ENCODE measurements at regions not wholly inside any gene's neighbourhood (a gene's known extent, or its start where the extent isn't known, plus 50 kb on each side); places are given as distances from the start of the nearest gene placed in this dataset.

GRCh38 chr11:98616098-98616655 lies 404.6 kb upstream of the CNTN5 start:
- no peak overlapping the region for H3K27ac ChIP-seq
- POLR2A ChIA-PET: no interaction called here
- no peak for FAIRE-seq
- no peak for TF ChIP-seq RFX5 (IDR thresholded peaks at IDR 0.05)
- no peak for TF ChIP-seq EHMT2 (IDR thresholded peaks at IDR 0.05; ENCODE audit: low read depth)
- no peak for ATAC-seq
- no peak for DNase-seq (ENCODE audit: low read depth in 1 of 2, low spot score in 1 of 2)
- H3K4me2 ChIP-seq: no peak overlapping the region
- H3K9me3 ChIP-seq: no peaks in the 10 kb centered on the region
- H3K4me3 ChIP-seq: no peak overlapping the region
- no peaks in the 10 kb centered on the region for H3K4me1 ChIP-seq
- CTCF ChIA-PET: no interaction called here

GRCh38 chr11:98621767-98622166 lies 399.0 kb upstream of the CNTN5 start:
- ATAC-seq: no peak
- CTCF ChIA-PET: no interaction called here

GRCh38 chr11:98625526-98625925 lies 395.2 kb upstream of the CNTN5 start:
- Histone ChIP-seq H3K4me2 (no peak overlapping the region), H3K4me3 (no peak overlapping the region), H3K4me1 (no peaks in the 10 kb centered on the region), H3K27ac (no peak overlapping the region), H3K9me3 (no peaks in the 10 kb centered on the region)
- 10% methylated on average over 2 of the region's 2 CpGs for WGBS (ENCODE audit: missing lambda C conversion rate)
- DNase-seq (ENCODE audit: low read depth in 1 of 2, low spot score in 1 of 2) (no peak), ATAC-seq (no peak), FAIRE-seq (no peak)
- CTCF ChIA-PET: no interaction called here
- POLR2A ChIA-PET: no interaction called here
- no peak for TF ChIP-seq POLR2AphosphoS2 (conservative IDR thresholded peaks at IDR 0.05; ENCODE audit: low read length)
- TF ChIP-seq JUNB (IDR thresholded peaks at IDR 0.05): no peak
- TF ChIP-seq SREBF2 (IDR thresholded peaks at IDR 0.05): no peak
- TF ChIP-seq RARB (CRISPR knock-in tag; IDR thresholded peaks at IDR 0.05): no peak
- TF ChIP-seq RAD21 (conservative IDR thresholded peaks at IDR 0.05 in 1 of 2, IDR thresholded peaks at IDR 0.05 in 1 of 2): no peak
- TF ChIP-seq EHF (CRISPR knock-in tag; IDR thresholded peaks at IDR 0.05): no peak
- TF ChIP-seq ZC3H11A (IDR thresholded peaks at IDR 0.05): no peak
- TF ChIP-seq FOSB (CRISPR knock-in tag; IDR thresholded peaks at IDR 0.05): no peak
- TF ChIP-seq EP300 (IDR thresholded peaks at IDR 0.05): no peak
- no peak for TF ChIP-seq E2F6 (IDR thresholded peaks at IDR 0.05; ENCODE audit: borderline replicate concordance, low read depth)
- no peak for TF ChIP-seq HOXB5 (CRISPR knock-in tag; IDR thresholded peaks at IDR 0.05)
- no peak for TF ChIP-seq MAFK (IDR thresholded peaks at IDR 0.05; ENCODE audit: partially characterized antibody)
- no peak for TF ChIP-seq PHF8 (IDR thresholded peaks at IDR 0.05; ENCODE audit: borderline replicate concordance, low read depth)
- TF ChIP-seq KDM5A (IDR thresholded peaks at IDR 0.05): no peak
- no peak for TF ChIP-seq POLR2A (IDR thresholded peaks at IDR 0.05; ENCODE audit: low read length)

More at GRCh38 chr11:98621767-98622166, 399.0 kb upstream of the CNTN5 start:
- DNase-seq (ENCODE audit: low read depth in 1 of 2, low spot score in 1 of 2) (no peak), FAIRE-seq (no peak)
- POLR2A ChIA-PET: no interaction called here
- H3K4me3 ChIP-seq: no peak overlapping the region
- no peak overlapping the region for H3K27ac ChIP-seq
- no peaks in the 10 kb centered on the region for H3K4me1 ChIP-seq
- H3K9me3 ChIP-seq: no peaks in the 10 kb centered on the region
- no peak for TF ChIP-seq NFE2L2 (conservative IDR thresholded peaks at IDR 0.05; ENCODE audit: low read length)
- TF ChIP-seq TFCP2L1 (CRISPR knock-in tag; IDR thresholded peaks at IDR 0.05): no peak
- no peak for TF ChIP-seq MAFK (IDR thresholded peaks at IDR 0.05; ENCODE audit: partially characterized antibody)
- TF ChIP-seq PBX3 (IDR thresholded peaks at IDR 0.05): no peak
- TF ChIP-seq RARB (CRISPR knock-in tag; IDR thresholded peaks at IDR 0.05): no peak
- no peak for TF ChIP-seq EP300 (IDR thresholded peaks at IDR 0.05)
- no peak for TF ChIP-seq HES2 (IDR thresholded peaks at IDR 0.05)
- no peak for TF ChIP-seq CTCF (IDR thresholded peaks at IDR 0.05)
- TF ChIP-seq GATA3 (IDR thresholded peaks at IDR 0.05; ENCODE audit: borderline replicate concordance): no peak
- no peak for TF ChIP-seq RNF2 (IDR thresholded peaks at IDR 0.05; ENCODE audit: borderline replicate concordance, low read depth)
- TF ChIP-seq HOXB5 (CRISPR knock-in tag; IDR thresholded peaks at IDR 0.05): no peak
- no peak for TF ChIP-seq RAD21 (conservative IDR thresholded peaks at IDR 0.05 in 1 of 2, IDR thresholded peaks at IDR 0.05 in 1 of 2)
- no peak for TF ChIP-seq HMGXB4 (CRISPR knock-in tag; IDR thresholded peaks at IDR 0.05; ENCODE audit: borderline replicate concordance)
- H3K4me2 ChIP-seq: no peak overlapping the region

Data from A549 (cell line).